H9 (cell line): ENCODE measurements at regions not wholly inside any gene's neighbourhood (a gene's known extent, or its start where the extent isn't known, plus 50 kb on each side); places are given as distances from the start of the nearest gene placed in this dataset.

Experiments used
- DNase-seq: peaks from one replicate; pipeline ENCODE4 v3.0.0-alpha.2; 2017
- H2AFZ ChIP-seq: one replicate; pipeline ENCODE4 v1.6.1; 2013; ENCODE audit warnings: mild to moderate bottlenecking, low read length, control low read depth, moderate library complexity
- H2AK5ac ChIP-seq: 2 replicates; pipeline ENCODE4 v1.6.1; 2013; ENCODE audit warnings: low read length, control low read depth, mixed read lengths; ENCODE audit not compliant: insufficient read length
- H2BK120ac ChIP-seq: one replicate; pipeline ENCODE4 v1.6.1; 2013; ENCODE audit warnings: low read depth, mild to moderate bottlenecking, low read length, control low read depth, inconsistent platforms; ENCODE audit not compliant: poor library complexity, severe bottlenecking
- H2BK12ac ChIP-seq: 2 replicates; pipeline ENCODE4 v1.6.1; 2013; ENCODE audit warnings: low read length, control low read depth, mixed read lengths, low read depth; ENCODE audit not compliant: insufficient read length
- H2BK15ac ChIP-seq: 2 replicates; pipeline ENCODE4 v1.6.1; 2013; ENCODE audit warnings: low read depth, low read length, control low read depth
- H2BK20ac ChIP-seq: one replicate; pipeline ENCODE4 v1.6.1; 2013; ENCODE audit warnings: low read depth, mild to moderate bottlenecking, low read length, control low read depth, inconsistent platforms; ENCODE audit not compliant: poor library complexity, severe bottlenecking
- H2BK5ac ChIP-seq: 2 replicates; pipeline ENCODE4 v1.6.1; 2013; ENCODE audit warnings: low read length, control low read depth, mixed read lengths; ENCODE audit not compliant: insufficient read length
- H3K14ac ChIP-seq: 2 replicates; pipeline ENCODE4 v1.6.1; 2013; ENCODE audit warnings: low read length, control low read depth; ENCODE audit not compliant: insufficient read depth
- H3K18ac ChIP-seq: 2 replicates; pipeline ENCODE4 v1.6.1; 2013; ENCODE audit warnings: low read depth, mild to moderate bottlenecking, mixed read lengths, low read length, control low read depth; ENCODE audit not compliant: insufficient read length
- H3K23ac ChIP-seq: 2 replicates; pipeline ENCODE4 v1.6.1; 2013; ENCODE audit warnings: low read length, control low read depth, mixed read lengths, low read depth; ENCODE audit not compliant: insufficient read length
- H3K23me2 ChIP-seq: 2 replicates; pipeline ENCODE4 v1.6.1; 2013; ENCODE audit warnings: low read depth, mild to moderate bottlenecking, mixed read lengths, low read length, control low read depth; ENCODE audit not compliant: insufficient read length, poor library complexity, severe bottlenecking
- H3K27ac ChIP-seq: 2 replicates; pipeline ENCODE4 v1.5.1; 2013; ENCODE audit warnings: low read length, control low read depth, mixed read lengths, low read depth; ENCODE audit not compliant: insufficient read length
- H3K27me3 ChIP-seq: 2 replicates; pipeline ENCODE4 v1.6.1; 2013; ENCODE audit warnings: low read length, control low read depth, inconsistent platforms; ENCODE audit not compliant: insufficient read depth
- H3K4ac ChIP-seq: 2 replicates; pipeline ENCODE4 v1.6.1; 2013; ENCODE audit warnings: low read depth, mild to moderate bottlenecking, control low read depth, inconsistent platforms, low read length, moderate library complexity
- H3K4me1 ChIP-seq: 2 replicates; pipeline ENCODE4 v1.6.1; 2013; ENCODE audit warnings: low read length, control low read depth, inconsistent platforms; ENCODE audit not compliant: insufficient read depth
- H3K4me2 ChIP-seq: 2 replicates; pipeline ENCODE4 v1.6.1; 2013; ENCODE audit warnings: low read length, control low read depth, mixed read lengths; ENCODE audit not compliant: insufficient read length, insufficient read depth
- H3K56ac ChIP-seq: 2 replicates; pipeline ENCODE4 v1.6.1; 2013; ENCODE audit warnings: low read depth, mild to moderate bottlenecking, mixed read lengths, low read length, control low read depth; ENCODE audit not compliant: insufficient read length
- H3K79me1 ChIP-seq: 2 replicates; pipeline ENCODE4 v1.6.1; 2013; ENCODE audit warnings: low read depth, mild to moderate bottlenecking, moderate library complexity, low read length, control low read depth, inconsistent platforms; ENCODE audit not compliant: insufficient read depth, poor library complexity, severe bottlenecking
- H3K79me2 ChIP-seq: 2 replicates; pipeline ENCODE4 v1.6.1; 2013; ENCODE audit warnings: low read length, control low read depth, inconsistent platforms; ENCODE audit not compliant: insufficient read depth
- H3K9ac ChIP-seq: 2 replicates; pipeline ENCODE4 v1.6.1; 2013; ENCODE audit warnings: low read length, control low read depth, mixed read lengths; ENCODE audit not compliant: insufficient read length; ENCODE audit errors: extremely low read depth
- H3K9me3 ChIP-seq: one replicate; pipeline ENCODE4 v1.6.1; 2013; ENCODE audit warnings: low read depth, low read length, inconsistent platforms; ENCODE audit not compliant: control insufficient read depth
- H3T11ph ChIP-seq: one replicate; pipeline ENCODE4 v1.6.1; 2013; ENCODE audit warnings: mild to moderate bottlenecking, low read length, control low read depth, inconsistent platforms
- H4K20me1 ChIP-seq: one replicate; pipeline ENCODE4 v1.6.1; 2013; ENCODE audit not compliant: control insufficient read depth, insufficient read length, insufficient read depth
- H4K5ac ChIP-seq: 2 replicates; pipeline ENCODE4 v1.6.1; 2013; ENCODE audit warnings: low read depth, mild to moderate bottlenecking, mixed read lengths, low read length, control low read depth; ENCODE audit not compliant: insufficient read length
- H4K8ac ChIP-seq: replicated peaks from 2 replicates; pipeline ENCODE4 v1.6.1; 2013; ENCODE audit warnings: low read length, control low read depth, mixed read lengths, low read depth; ENCODE audit not compliant: insufficient read length
- H4K91ac ChIP-seq: 2 replicates; pipeline ENCODE4 v1.6.1; 2013; ENCODE audit warnings: low read depth, mild to moderate bottlenecking, moderate library complexity, mixed read lengths, low read length, control low read depth; ENCODE audit not compliant: insufficient read length
- H3K27ac Mint-ChIP-seq, 3 experiments: 2 replicates in 2 of 3; 3 replicates in 1 of 3; pipeline ENCODE4 v1.8.0; 2020 to 2021; ENCODE audit warnings: mixed read lengths in 3 of 3, mild to moderate bottlenecking in 1 of 3, moderate library complexity in 1 of 3
- H3K27me3 Mint-ChIP-seq: 2 replicates; pipeline ENCODE4 v1.8.0; 2021; ENCODE audit warnings: low read depth, mild to moderate bottlenecking, moderate library complexity, mixed read lengths
- H3K36me3 Mint-ChIP-seq, 3 experiments: 2 replicates in 2 of 3; 3 replicates in 1 of 3; pipeline ENCODE4 v1.8.0; 2020 to 2021; ENCODE audit warnings: low read depth in 3 of 3, mixed read lengths in 3 of 3; ENCODE audit not compliant: insufficient read depth in 1 of 3
- H3K4me1 Mint-ChIP-seq, 2 experiments: 2 replicates each; pipeline ENCODE4 v1.8.0; 2020; ENCODE audit warnings: mixed read lengths in 2 of 2
- H3K4me3 Mint-ChIP-seq, 2 experiments: 2 replicates in 1 of 2; 3 replicates in 1 of 2; pipeline ENCODE4 v1.8.0; 2020 to 2021; ENCODE audit warnings: mild to moderate bottlenecking in 2 of 2, mixed read lengths in 2 of 2, moderate library complexity in 1 of 2
- H3K9me3 Mint-ChIP-seq, 2 experiments: 2 replicates in 1 of 2; 3 replicates in 1 of 2; pipeline ENCODE4 v1.8.0; 2020; ENCODE audit warnings: mild to moderate bottlenecking in 2 of 2, mixed read lengths in 2 of 2, moderate library complexity in 1 of 2
- WGBS: extraction: QIAGEN DNeasy Blood & Tissue Kit; methylation state at CpG from one replicate; pipeline ENCODE4 v1.1.7; 2013; ENCODE audit warnings: missing lambda C conversion rate, low lambda C conversion rate, mixed read lengths; ENCODE audit not compliant: insufficient read length; ENCODE audit errors: extremely low coverage; 5-methylcytosine and 5-hydroxymethylcytosine counted together
- TF ChIP-seq, protein P1 (sequence below): fragments of 200-600 bp; sonication (generic); conservative IDR thresholded peaks from 3 replicates; pipeline ENCODE4 v1.8.0; 2021; ENCODE audit warnings: antibody characterized with exemption, mild to moderate bottlenecking

DNA sequence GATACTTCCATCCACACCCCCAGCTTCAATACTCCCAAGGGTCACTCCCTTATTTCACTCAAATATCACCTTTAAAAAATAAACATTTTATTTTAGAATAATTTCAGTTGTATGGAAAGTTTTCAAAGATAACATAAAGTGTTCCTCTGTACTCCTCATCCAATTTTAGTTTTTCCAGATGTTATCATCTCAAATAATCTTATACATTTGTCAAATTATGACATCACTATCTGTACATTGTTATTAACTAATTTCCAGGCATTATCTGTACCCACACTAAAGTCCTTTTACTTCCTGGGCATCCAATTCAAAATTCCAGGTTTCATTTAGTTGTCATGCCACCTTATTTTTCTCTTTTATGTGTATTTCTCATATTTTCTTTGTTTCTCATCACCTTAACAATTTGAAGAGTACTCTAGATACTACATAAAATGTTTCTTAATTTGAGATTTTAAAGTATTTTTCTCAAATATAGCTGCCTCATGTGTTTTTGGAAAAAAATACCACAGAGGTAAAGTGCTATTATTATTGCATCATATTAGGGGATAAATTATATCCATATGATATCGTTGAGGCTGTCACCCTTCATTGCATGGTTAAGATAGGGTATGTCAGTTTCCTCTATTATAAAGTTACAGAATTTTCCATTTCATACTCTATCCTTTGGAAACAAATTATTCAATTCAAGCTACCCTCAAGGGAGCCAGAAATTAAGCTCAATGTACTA, 571.0 kb downstream of the SLC6A15 start:
- H3K27me3 ChIP-seq, result no peaks in the 10 kb centered on the region
- Mint-ChIP-seq H3K4me1 (no peaks in the 10 kb centered on the region), H3K27me3 (no peaks in the 10 kb centered on the region), H3K27ac (no peak overlapping the region), H3K9me3 (peaks cover 0 to 3% of the 10 kb centered on the region in 2 experiments; a peak in 3 of 5 replicates), H3K36me3 (no peaks in the 10 kb centered on the region), H3K4me3 (no peak overlapping the region)
- no peak overlapping the region for H3K27ac ChIP-seq
- H4K91ac ChIP-seq, result no peak overlapping the region
- no peak overlapping the region for H3K4me2 ChIP-seq
- no peak overlapping the region for H2BK15ac ChIP-seq
- H3K56ac ChIP-seq, result no peak overlapping the region
- no peaks in the 10 kb centered on the region for H3K23me2 ChIP-seq
- H4K20me1 ChIP-seq, result no peaks in the 10 kb centered on the region
- no peak overlapping the region for H3K4ac ChIP-seq
- H2BK120ac ChIP-seq, result no peak overlapping the region
- no peaks in the 10 kb centered on the region for H3K79me1 ChIP-seq
- H3K23ac ChIP-seq, result no peak overlapping the region
- H2BK12ac ChIP-seq, result no peak overlapping the region
- no peak overlapping the region for H2BK20ac ChIP-seq
- H3K9ac ChIP-seq, result no peak overlapping the region
- H2AFZ ChIP-seq, result no peak overlapping the region
- no peak overlapping the region for H3K18ac ChIP-seq
- no peak overlapping the region for H3K14ac ChIP-seq
- H2AK5ac ChIP-seq, result no peak overlapping the region
- no peak for DNase-seq
- H4K8ac ChIP-seq, result no peak overlapping the region
- no CpG with 5 or more reads among the region's 1 CpG for WGBS
- no peak overlapping the region for H2BK5ac ChIP-seq
- H4K5ac ChIP-seq, result no peak overlapping the region
- H3K79me2 ChIP-seq, result no peaks in the 10 kb centered on the region
- TF ChIP-seq, protein P1, sequence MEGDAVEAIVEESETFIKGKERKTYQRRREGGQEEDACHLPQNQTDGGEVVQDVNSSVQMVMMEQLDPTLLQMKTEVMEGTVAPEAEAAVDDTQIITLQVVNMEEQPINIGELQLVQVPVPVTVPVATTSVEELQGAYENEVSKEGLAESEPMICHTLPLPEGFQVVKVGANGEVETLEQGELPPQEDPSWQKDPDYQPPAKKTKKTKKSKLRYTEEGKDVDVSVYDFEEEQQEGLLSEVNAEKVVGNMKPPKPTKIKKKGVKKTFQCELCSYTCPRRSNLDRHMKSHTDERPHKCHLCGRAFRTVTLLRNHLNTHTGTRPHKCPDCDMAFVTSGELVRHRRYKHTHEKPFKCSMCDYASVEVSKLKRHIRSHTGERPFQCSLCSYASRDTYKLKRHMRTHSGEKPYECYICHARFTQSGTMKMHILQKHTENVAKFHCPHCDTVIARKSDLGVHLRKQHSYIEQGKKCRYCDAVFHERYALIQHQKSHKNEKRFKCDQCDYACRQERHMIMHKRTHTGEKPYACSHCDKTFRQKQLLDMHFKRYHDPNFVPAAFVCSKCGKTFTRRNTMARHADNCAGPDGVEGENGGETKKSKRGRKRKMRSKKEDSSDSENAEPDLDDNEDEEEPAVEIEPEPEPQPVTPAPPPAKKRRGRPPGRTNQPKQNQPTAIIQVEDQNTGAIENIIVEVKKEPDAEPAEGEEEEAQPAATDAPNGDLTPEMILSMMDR, result no peak
- no peak overlapping the region for H3T11ph ChIP-seq
- H3K9me3 ChIP-seq, result no peaks in the 10 kb centered on the region
- no peaks in the 10 kb centered on the region for H3K4me1 ChIP-seq
